Ovary (tissue), 3 donors: ENCODE measurements at regions not wholly inside any gene's neighbourhood (a gene's known extent, or its start where the extent isn't known, plus 50 kb on each side); places are given as distances from the start of the nearest gene placed in this dataset.

Source experiments
- CTCF ChIP-seq, 3 donors: fragments of 450-650 bp in 2 of 3; fragments of 200-600 bp in 1 of 3; IDR thresholded peaks; one replicate each; pipeline versions ENCODE4 v1.5.1 to v1.8.0; 2016 to 2022; ENCODE audit warnings: antibody characterized with exemption in 3 of 3, mild to moderate bottlenecking in 1 of 3
- EP300 ChIP-seq: sonication (generic); formaldehyde crosslinking; IDR thresholded peaks from one replicate; pipeline ENCODE4 v1.6.1; 2017; ENCODE audit warnings: antibody characterized with exemption
- POLR2A ChIP-seq: fragments of 450-650 bp; IDR thresholded peaks from one replicate; pipeline ENCODE4 v1.6.1; 2017; ENCODE audit warnings: antibody characterized with exemption, mild to moderate bottlenecking, moderate library complexity
- donor health status: DM: no; HTN: no; CAD: no.

GRCh38 chr10:43890124-43890523 is 241.4 kb upstream of the ZNF32 start:
- TF ChIP-seq CTCF (IDR thresholded peaks at IDR 0.05) (no peak), POLR2A (no peak), EP300 (no peak)
